ENCODE measurements at regions not wholly inside any gene's neighbourhood (a gene's known extent, or its start where the extent isn't known, plus 50 kb on each side); places are given as distances from the start of the nearest gene placed in this dataset.
"Not testable (repeated sequence)": the region's sequence is repeated elsewhere in the genome, so short reads cannot be mapped to it uniquely, and the experiment has no call there.

GRCh38 chr5:125236981-125237380 lies 490.5 kb upstream of the ZNF608 start:
- DNase-seq (ENCODE audit: low read depth, low spot score): peak; percentile 40

GRCh38 chr5:125244531-125244930 lies 498.1 kb upstream of the ZNF608 start:
- DNase-seq (ENCODE audit: low read depth, low spot score): no peak

DNA sequence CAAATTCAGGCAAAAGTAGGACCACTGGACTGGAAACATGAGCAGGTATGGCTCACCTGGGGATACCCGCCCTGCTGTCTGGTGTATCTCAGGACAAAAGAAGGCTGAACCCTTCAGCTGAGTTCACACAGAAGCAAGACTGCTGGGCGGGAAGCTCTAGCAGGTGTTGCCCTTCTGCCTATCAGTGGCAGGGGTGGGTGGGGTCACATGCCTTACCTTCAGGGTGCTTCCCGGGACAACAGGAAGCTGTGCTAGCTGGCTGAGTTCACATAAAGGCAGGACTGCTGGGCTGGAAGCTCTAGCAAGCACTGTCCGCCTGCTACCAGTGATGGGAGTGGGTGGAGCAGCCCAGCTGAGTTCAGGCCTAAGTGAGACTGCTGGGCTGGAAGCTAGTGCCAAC lies 498.8 kb upstream of the ZNF608 start:
- no peak for DNase-seq (ENCODE audit: low read depth, low spot score)

DNA sequence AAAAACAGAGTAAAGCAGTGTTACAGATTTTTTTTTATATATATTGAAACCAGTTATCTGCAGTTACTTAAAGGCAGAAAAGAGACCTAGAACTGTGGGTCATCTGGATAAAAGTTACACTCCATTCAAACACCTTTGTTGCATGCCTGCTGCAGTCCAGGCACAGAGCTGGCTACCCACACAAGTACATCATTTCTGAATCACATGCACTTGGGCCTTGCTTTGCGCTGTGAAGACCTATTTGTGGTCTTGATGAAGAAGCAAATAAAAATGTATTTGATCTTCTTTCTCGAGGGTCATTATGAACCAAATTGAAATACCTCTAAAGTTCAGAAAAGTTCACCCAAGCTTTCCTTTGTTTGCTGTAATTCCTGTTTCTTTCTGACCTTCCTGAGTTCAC lies 503.0 kb upstream of the ZNF608 start:
- no peak for DNase-seq (ENCODE audit: low read depth, low spot score)

- no peak for DNase-seq (ENCODE audit: low read depth, low spot score)
Observed at GRCh38 chr5:125251703-125252102, 505.3 kb upstream of the ZNF608 start.

DNA sequence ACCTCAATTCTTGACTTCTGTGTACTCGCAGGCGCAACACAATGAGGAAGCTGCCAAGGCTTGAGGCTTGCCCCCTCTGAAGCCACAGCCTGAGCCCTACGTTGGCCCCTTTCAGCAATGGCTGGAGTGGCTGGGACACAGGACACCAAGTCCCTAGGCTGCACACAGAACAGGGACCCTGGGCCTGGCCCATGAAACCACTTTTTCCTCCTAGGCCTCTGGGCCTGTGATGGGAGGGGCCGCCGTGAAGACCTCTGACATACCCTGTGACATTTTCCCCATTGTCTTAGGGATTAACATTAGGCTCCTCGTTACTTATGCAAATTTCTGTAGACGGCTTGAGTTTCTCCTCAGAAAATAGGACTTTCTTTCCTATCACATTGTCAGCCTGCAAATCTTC lies 507.2 kb upstream of the ZNF608 start:
- not testable (repeated sequence) for DNase-seq (ENCODE audit: low read depth, low spot score)

GRCh38 chr5:125254267-125254666 lies 507.8 kb upstream of the ZNF608 start:
- no peak for DNase-seq (ENCODE audit: low read depth, low spot score)

- no peak for DNase-seq (ENCODE audit: low read depth, low spot score)
Observed at GRCh38 chr5:125256296-125256695, 509.9 kb upstream of the ZNF608 start.

GRCh38 chr5:125257057-125257972 lies 510.9 kb upstream of the ZNF608 start:
- peak; percentile 52 for DNase-seq (ENCODE audit: low read depth, low spot score)

- DNase-seq (ENCODE audit: low read depth, low spot score): no peak
Observed at GRCh38 chr5:125257997-125258396, 511.6 kb upstream of the ZNF608 start.

DNA sequence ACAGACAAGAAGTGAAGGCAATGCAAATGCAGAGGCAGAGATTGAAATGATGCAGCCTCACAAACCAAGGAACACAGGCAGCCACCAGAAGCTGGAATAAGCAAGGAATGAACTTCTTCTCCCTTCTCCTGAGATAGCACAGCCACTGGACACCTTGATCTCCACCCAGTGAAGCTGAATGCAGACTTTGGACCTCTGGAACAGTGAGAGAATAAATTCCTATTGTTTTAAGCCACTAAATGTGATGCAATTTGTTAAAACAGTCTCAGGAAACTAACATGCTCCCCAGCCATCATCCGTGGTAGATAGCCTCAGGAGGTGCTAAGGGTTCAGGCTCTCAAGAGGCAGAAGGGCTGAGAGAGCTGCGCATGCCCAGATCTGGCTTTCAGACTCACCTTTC lies 512.2 kb upstream of the ZNF608 start:
- DNase-seq (ENCODE audit: low read depth, low spot score): no peak

GRCh38 chr5:125261505-125262250 lies 515.2 kb upstream of the ZNF608 start:
- DNase-seq (ENCODE audit: low read depth, low spot score): no peak

GRCh38 chr5:125262782-125263181 lies 516.3 kb upstream of the ZNF608 start:
- no peak for DNase-seq (ENCODE audit: low read depth, low spot score)

GRCh38 chr5:125263356-125263755 lies 516.9 kb upstream of the ZNF608 start:
- DNase-seq (ENCODE audit: low read depth, low spot score): no peak

DNA sequence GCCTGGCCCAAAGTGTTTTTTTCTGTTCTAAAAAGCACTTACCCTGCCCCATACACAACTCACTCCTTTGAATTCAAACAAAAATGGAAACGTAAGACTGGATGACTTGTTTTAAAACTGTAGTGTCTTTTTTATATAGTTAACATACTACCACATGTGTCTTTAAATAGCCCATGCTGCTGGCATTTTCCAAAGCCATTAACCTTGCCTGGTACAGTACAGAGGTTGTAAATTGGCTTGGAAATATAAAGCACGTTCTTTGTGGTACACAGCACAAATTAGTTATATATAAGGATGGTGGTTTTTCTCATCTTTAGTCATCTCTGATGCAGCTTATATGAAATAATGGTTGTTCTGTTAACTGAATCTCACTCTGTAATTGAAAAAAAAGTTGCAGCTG lies 519.7 kb upstream of the ZNF608 start:
- DNase-seq (ENCODE audit: low read depth, low spot score): no peak

DNA sequence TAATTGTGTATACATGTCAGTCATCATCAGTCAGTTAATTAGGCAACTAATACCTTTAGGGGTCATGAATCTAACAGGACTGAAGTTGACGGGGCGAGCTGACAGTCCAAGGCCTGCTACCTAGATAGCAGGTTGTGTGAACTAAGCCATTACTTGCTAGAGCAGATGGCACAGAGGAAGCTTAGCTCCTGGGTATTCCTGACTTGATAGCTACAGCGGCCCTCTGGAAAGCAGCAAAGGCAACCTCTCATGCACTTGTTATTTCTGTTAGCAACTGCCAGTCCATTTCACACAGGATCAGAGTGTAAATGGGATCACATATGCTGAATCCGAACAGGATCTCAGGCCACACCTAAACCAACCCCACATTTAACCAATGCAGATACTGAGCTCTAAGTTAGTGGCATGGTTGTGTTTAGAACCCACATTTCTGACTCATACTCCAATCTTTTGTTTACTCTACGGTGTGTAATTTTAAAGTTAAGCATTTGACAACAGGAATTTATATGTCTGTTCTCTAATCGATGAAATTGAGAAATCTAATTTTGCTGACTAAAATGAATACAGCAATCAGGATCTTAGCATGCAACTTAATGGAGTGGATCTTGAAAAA lies 521.3 kb upstream of the ZNF608 start:
- DNase-seq (ENCODE audit: low read depth, low spot score): peak; percentile 11

GRCh38 chr5:125269926-125270325 lies 523.5 kb upstream of the ZNF608 start:
- DNase-seq (ENCODE audit: low read depth, low spot score): no peak

GRCh38 chr5:125272357-125272756 lies 525.9 kb upstream of the ZNF608 start:
- DNase-seq (ENCODE audit: low read depth, low spot score): no peak

DNA sequence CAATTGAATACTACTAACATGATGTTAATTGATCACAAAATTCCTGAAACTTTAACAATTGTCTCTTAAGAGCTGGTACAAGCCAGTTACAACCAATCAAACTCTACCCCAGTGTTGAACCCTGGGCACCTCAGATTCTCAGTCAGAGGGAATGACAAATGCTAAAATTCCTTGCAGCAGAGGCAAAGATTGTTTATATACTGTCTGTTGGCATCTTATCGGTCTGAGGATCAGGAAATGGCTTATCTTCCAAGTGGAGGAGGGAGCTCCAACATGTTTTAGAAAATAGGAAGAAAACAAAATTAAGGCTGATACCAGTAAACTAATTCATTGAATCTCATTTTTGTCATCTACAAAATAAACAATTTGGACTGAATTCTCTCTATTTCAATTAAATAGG lies 527.8 kb upstream of the ZNF608 start:
- no peak for DNase-seq (ENCODE audit: low read depth, low spot score)

GRCh38 chr5:125274938-125275724 lies 528.7 kb upstream of the ZNF608 start:
- DNase-seq (ENCODE audit: low read depth, low spot score): no peak

DNA sequence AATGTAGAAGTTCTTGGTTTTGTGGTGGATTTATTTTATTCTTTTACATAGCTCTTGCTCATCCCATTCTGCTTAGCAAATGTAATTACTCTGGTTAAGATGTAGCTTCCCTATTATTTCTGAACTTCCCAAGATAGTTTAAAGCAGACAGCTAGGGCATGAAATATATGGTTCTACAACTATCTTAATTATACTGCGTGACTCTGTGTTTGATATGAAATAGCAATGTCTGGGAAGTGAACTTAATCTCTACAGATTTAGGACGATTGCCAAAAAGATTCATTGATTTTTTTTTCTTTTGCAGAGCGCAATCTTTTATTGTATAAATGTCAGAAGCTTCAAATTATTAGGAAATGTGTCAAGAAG lies 529.3 kb upstream of the ZNF608 start:
- DNase-seq (ENCODE audit: low read depth, low spot score): no peak

DNA sequence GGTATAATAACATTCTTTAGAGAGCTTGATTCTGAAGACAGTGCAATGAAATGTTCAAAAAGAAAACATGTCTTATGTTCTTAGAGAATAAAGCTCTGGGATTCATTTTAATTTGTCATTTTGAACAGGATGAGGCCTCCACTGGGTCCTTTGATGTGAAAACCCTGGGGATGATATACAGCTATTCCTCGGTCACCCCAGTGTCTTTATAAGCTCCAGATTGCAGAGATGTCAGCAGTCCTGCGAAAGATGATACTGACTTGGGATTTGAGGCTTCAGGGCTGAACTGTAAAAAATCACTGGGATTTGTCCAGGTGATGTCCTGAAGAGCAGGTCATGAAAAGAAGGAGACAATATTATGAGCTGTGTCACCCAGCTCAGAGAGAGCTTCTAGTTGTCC lies 529.7 kb upstream of the ZNF608 start:
- DNase-seq (ENCODE audit: low read depth, low spot score): no peak
